Neural progenitor cell (in vitro differentiated cells): ENCODE measurements at regions not wholly inside any gene's neighbourhood (a gene's known extent, or its start where the extent isn't known, plus 50 kb on each side); places are given as distances from the start of the nearest gene placed in this dataset.

ENCODE experiments used
- CTCF ChIP-seq: fragments of 200-600 bp; sonication (generic); IDR thresholded peaks from 2 replicates; pipeline ENCODE4 v1.5.1; 2017; ENCODE audit warnings: antibody characterized with exemption, mild to moderate bottlenecking
- EZH2 ChIP-seq: fragments of 200-600 bp; sonication (generic); IDR thresholded peaks from 2 replicates; pipeline ENCODE4 v1.6.1; 2017; ENCODE audit warnings: antibody characterized with exemption, mild to moderate bottlenecking, moderate library complexity
- EZH2phosphoT487 ChIP-seq: fragments of 200-600 bp; sonication (generic); IDR thresholded peaks from 2 replicates; pipeline ENCODE4 v1.6.1; 2017; ENCODE audit warnings: antibody characterized with exemption

DNA sequence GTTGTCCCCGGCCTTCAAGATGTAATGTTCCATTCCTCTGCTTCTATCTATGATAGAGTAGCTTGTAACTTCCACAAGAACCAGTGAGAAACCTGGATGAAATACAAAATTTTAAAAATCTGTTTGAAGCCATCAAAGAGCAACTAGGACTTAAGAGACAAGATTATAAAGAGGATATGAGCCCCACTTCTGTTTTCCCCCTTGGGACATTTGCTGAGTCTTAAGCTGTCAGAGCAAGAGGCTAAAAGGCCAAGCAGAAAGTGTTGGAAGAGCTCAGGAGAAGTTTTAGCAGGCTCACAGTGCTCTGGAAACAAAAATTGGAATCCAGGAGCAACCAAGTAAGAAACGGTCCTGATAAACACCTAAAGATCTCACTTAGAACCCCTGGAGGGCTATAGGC lies 76.1 kb downstream of the ADRB2 start:
- TF ChIP-seq CTCF = no peak
- TF ChIP-seq EZH2 = no peak
- no peak for TF ChIP-seq EZH2phosphoT487
